Endothelial cell of umbilical vein (primary cell): ENCODE measurements at regions not wholly inside any gene's neighbourhood (a gene's known extent, or its start where the extent isn't known, plus 50 kb on each side); places are given as distances from the start of the nearest gene placed in this dataset.

Source experiments
- BruUV-seq: library from RNA; stranded (reverse); fragments of 400-500 nt; replicated peaks from 2 replicates; lab custom pipeline; 2021; lab: Mats Ljungman, UMichigan
- CTCF ChIA-PET: fragments of 300-600, 350-600 bp; sonication (Branson Sonifier 250); formaldehyde crosslinking; loops from one replicate; lab custom pipeline; 2021; ENCODE audit warnings: antibody characterized with exemption, inconsistent platforms; lab: Charles Lee
- POLR2A ChIA-PET: fragments of 300-600, 350-600 bp; sonication (Branson Sonifier 250); formaldehyde crosslinking; loops from one replicate; lab custom pipeline; 2021; ENCODE audit warnings: antibody characterized with exemption, inconsistent platforms; lab: Charles Lee
- DNase-seq: peaks from one replicate; pipeline ENCODE4 v3.0.0-alpha.2; 2011; ENCODE audit warnings: low read depth, low spot score
- FAIRE-seq: peaks from 2 replicates; lab custom pipeline; 2011; peaks lifted over from hg19 to GRCh38; lab: Jason Lieb, UNC
- H2AFZ ChIP-seq: 2 replicates; pipeline ENCODE4 v1.6.0; 2012; ENCODE audit warnings: low read depth, low read length, control low read depth, inconsistent platforms
- H3K27ac ChIP-seq: 2 replicates; pipeline ENCODE4 v1.5.1; 2011; ENCODE audit warnings: low read depth, mild to moderate bottlenecking, control low read depth, low read length, moderate library complexity; ENCODE audit not compliant: insufficient read depth
- H3K27me3 ChIP-seq, 2 experiments: 2 replicates each; pipeline versions ENCODE4 v1.6.0 to v1.6.1; 2011; ENCODE audit warnings: low read length in 2 of 2, mixed read lengths in 1 of 2; ENCODE audit not compliant: control insufficient read depth in 2 of 2, insufficient read depth in 2 of 2
- H3K36me3 ChIP-seq, 2 experiments: 2 replicates in 1 of 2; 3 replicates in 1 of 2; pipeline ENCODE4 v1.5.1; 2011; ENCODE audit warnings: low read length in 2 of 2, mild to moderate bottlenecking in 1 of 2, moderate library complexity in 1 of 2; ENCODE audit not compliant: control insufficient read depth in 2 of 2, insufficient read depth in 2 of 2; ENCODE audit errors: extremely low read depth in 1 of 2
- H3K4me1 ChIP-seq: 3 replicates; pipeline ENCODE4 v1.5.1; 2011; ENCODE audit warnings: mild to moderate bottlenecking, low read length; ENCODE audit not compliant: control insufficient read depth, insufficient read depth; ENCODE audit errors: extremely low read depth
- H3K4me2 ChIP-seq: 2 replicates; pipeline ENCODE4 v1.6.1; 2011; ENCODE audit warnings: low read length, control low read depth, mixed read lengths; ENCODE audit not compliant: insufficient read depth
- H3K4me3 ChIP-seq, 3 experiments: fragments of 200-600 bp in 1 of 3; sonication (generic), shearing (Covaris generic) in 1 of 3; replicated peaks in 1 of 3; 2 replicates each; pipeline ENCODE4 v1.5.1; 2011 to 2016; ENCODE audit warnings: control low read depth in 3 of 3, low read length in 3 of 3, mild to moderate bottlenecking in 2 of 3, inconsistent platforms in 1 of 3, low read depth in 1 of 3, moderate library complexity in 1 of 3; ENCODE audit not compliant: insufficient read depth in 1 of 3
- H3K79me2 ChIP-seq: 2 replicates; pipeline ENCODE4 v1.6.0; 2012; ENCODE audit warnings: low read length, inconsistent platforms; ENCODE audit not compliant: control insufficient read depth, insufficient read depth
- H3K9ac ChIP-seq: replicated peaks from 2 replicates; pipeline ENCODE3; 2011; ENCODE audit warnings: low read length, control low read depth; ENCODE audit not compliant: insufficient read depth; ENCODE audit errors: extremely low read depth
- H3K9me1 ChIP-seq: replicated peaks from 3 replicates; pipeline ENCODE4 v1.6.0; 2011; ENCODE audit warnings: mild to moderate bottlenecking, low read length; ENCODE audit not compliant: control insufficient read depth, insufficient read depth; ENCODE audit errors: extremely low read depth
- H3K9me3 ChIP-seq: replicated peaks from 2 replicates; pipeline ENCODE4 v1.5.1; 2012; ENCODE audit warnings: low read length, inconsistent platforms; ENCODE audit not compliant: control insufficient read depth, insufficient read depth
- H4K20me1 ChIP-seq: replicated peaks from 2 replicates; pipeline ENCODE3; 2011; ENCODE audit warnings: mild to moderate bottlenecking, low read length; ENCODE audit not compliant: control insufficient read depth, insufficient read depth; ENCODE audit errors: extremely low read depth
- EZH2 ChIP-seq: IDR thresholded peaks from 2 replicates; pipeline ENCODE4 v1.6.1; 2012; ENCODE audit warnings: borderline replicate concordance, low read depth, mild to moderate bottlenecking, moderate library complexity, low read length, inconsistent platforms; ENCODE audit not compliant: severe bottlenecking
- FOS ChIP-seq: IDR thresholded peaks from 2 replicates; pipeline ENCODE4 v1.6.1; 2011; ENCODE audit warnings: mild to moderate bottlenecking, low read length, moderate library complexity, borderline replicate concordance; ENCODE audit not compliant: insufficient read depth
- JUN ChIP-seq: IDR thresholded peaks from 2 replicates; pipeline ENCODE4 v1.6.1; 2011; ENCODE audit warnings: borderline replicate concordance, low read depth; ENCODE audit not compliant: insufficient read length, insufficient read depth
- MYC ChIP-seq: IDR thresholded peaks from one replicate; pipeline ENCODE4 v1.6.1; 2011; ENCODE audit warnings: mild to moderate bottlenecking, low read depth, low read length
- POLR2AphosphoS5 ChIP-seq: IDR thresholded peaks from 2 replicates; pipeline ENCODE4 v1.6.1; 2012; ENCODE audit warnings: low read depth, mild to moderate bottlenecking, control low read depth, low read length, moderate library complexity; ENCODE audit not compliant: insufficient read depth
- dilution Hi-C: fragments of 300-500 bp; cut with MboI; formaldehyde crosslinking; loops from one replicate; pipeline ENCODE4 v1.15.0; 2019; ENCODE audit warnings: low sequenced_read_pairs; ENCODE audit not compliant: extremely low pct_ligation_motif_present
- intact Hi-C: fragments of 100-400 bp; cut with micrococcal nuclease; formaldehyde crosslinking; loops from one replicate; pipeline ENCODE4 v1.10.0; 2022
- TF ChIP-seq, protein P1 (sequence below): IDR thresholded peaks from 2 replicates; pipeline ENCODE4 v1.6.1; 2011; ENCODE audit not compliant: insufficient read depth, insufficient read length
- TF ChIP-seq, protein P2 (sequence below), 2 donors: IDR thresholded peaks; 1 replicate in 1 of 2; 2 replicates in 1 of 2; pipeline ENCODE4 v1.5.1; 2011; ENCODE audit warnings: low read length in 2 of 2, mild to moderate bottlenecking in 2 of 2, moderate library complexity in 2 of 2, control low read depth in 1 of 2, inconsistent platforms in 1 of 2, low read depth in 1 of 2; ENCODE audit not compliant: insufficient read depth in 1 of 2; ENCODE audit errors: extremely low read depth in 1 of 2

DNA sequence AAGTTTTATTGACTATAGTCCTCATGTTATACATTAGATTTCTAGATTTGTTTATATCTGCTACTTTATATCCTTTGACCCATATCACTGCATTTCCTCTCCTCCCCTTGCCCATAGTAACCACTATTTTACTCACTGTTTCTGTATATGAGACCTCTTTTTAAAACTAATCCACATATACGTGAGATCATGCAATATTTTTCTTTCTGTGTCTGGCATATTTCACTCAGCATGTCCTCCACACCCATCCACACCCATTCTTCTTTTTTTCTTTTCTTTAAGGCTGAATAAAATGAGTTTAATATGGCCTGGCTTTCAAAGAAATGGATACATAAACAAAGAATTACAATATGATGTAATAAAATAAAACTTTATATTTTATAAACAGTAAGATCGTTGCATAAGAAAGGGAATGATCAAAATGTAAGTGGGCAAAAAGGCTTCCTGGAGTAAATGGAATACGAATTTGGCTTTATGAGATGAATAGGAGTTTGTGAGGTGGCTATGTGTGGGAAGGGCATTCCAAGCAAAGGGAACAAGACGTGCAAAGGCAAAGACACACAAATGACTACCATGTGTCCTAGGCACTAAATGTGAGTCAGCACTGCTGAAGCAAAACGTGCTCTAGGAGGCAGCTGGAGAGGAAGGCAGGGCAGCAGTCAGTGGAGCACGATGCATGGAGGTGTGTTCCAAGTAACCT lies 53.2 kb upstream of the HIF1A start:
- dilution Hi-C loops (no loop called here), intact Hi-C loops (no loop called here)
- H3K79me2 ChIP-seq = no peaks in the 10 kb centered on the region
- H3K27me3 ChIP-seq = no peaks in the 10 kb centered on the region
- H3K9me3 ChIP-seq = no peaks in the 10 kb centered on the region
- no peaks in the 10 kb centered on the region for H3K36me3 ChIP-seq
- CTCF ChIA-PET = no interaction called here
- no peak for FAIRE-seq
- no peak overlapping the region for H3K9ac ChIP-seq
- no peaks in the 10 kb centered on the region for H4K20me1 ChIP-seq
- H3K9me1 ChIP-seq = no peaks in the 10 kb centered on the region
- H3K4me3 ChIP-seq = no peak overlapping the region
- DNase-seq = no peak
- no TSS peak for BruUV-seq
- no peak overlapping the region for H3K4me2 ChIP-seq
- H2AFZ ChIP-seq = no peak overlapping the region
- POLR2A ChIA-PET = no interaction called here
- TF ChIP-seq MYC (no peak), POLR2AphosphoS5 (no peak), EZH2 (no peak), JUN (no peak), FOS (no peak)
- TF ChIP-seq, protein P1, sequence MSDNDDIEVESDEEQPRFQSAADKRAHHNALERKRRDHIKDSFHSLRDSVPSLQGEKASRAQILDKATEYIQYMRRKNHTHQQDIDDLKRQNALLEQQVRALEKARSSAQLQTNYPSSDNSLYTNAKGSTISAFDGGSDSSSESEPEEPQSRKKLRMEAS = no peak
- TF ChIP-seq, protein P2, sequence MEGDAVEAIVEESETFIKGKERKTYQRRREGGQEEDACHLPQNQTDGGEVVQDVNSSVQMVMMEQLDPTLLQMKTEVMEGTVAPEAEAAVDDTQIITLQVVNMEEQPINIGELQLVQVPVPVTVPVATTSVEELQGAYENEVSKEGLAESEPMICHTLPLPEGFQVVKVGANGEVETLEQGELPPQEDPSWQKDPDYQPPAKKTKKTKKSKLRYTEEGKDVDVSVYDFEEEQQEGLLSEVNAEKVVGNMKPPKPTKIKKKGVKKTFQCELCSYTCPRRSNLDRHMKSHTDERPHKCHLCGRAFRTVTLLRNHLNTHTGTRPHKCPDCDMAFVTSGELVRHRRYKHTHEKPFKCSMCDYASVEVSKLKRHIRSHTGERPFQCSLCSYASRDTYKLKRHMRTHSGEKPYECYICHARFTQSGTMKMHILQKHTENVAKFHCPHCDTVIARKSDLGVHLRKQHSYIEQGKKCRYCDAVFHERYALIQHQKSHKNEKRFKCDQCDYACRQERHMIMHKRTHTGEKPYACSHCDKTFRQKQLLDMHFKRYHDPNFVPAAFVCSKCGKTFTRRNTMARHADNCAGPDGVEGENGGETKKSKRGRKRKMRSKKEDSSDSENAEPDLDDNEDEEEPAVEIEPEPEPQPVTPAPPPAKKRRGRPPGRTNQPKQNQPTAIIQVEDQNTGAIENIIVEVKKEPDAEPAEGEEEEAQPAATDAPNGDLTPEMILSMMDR (IDR thresholded peaks at IDR 0.05; ENCODE audit: extremely low read depth in 1 of 2, insufficient read depth in 1 of 2, low read depth in 1 of 2, low read length in 2 of 2) = no peak
- no peaks in the 10 kb centered on the region for H3K4me1 ChIP-seq
- H3K27ac ChIP-seq = no peak overlapping the region
